ENCODE measurements at regions not wholly inside any gene's neighbourhood (a gene's known extent, or its start where the extent isn't known, plus 50 kb on each side); places are given as distances from the start of the nearest gene placed in this dataset.

DNA sequence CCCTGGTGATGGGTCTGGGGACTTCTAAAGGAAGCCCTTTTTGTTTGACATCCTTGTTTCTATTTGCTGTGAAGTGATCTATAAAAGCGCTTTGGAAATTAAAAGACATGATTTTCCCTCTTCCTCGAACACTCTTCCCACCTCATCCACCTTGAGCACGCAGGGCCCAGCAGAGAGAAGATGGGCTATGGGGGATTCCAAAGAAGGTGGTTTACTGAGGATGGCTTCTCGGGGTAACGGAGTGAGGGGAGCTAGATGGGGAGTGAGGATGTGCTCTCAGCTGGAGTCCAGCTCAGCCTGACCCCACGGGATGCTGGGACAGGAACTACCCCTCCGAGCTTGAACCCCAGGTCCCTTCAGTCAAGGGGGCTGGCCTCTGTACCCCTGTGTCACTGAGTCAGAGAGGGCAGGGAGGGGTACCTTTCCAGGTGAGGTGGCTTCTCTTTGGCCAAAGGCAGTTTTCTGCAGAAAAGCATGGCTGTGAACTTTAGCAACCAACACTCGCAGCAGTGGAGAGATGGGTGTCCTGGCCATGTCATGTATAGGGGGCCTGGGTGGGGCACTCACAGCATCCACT is 180.7 kb upstream of the SMAD3 start:
- Histone ChIP-seq H3K4me1 (replicated peaks in 1 of 2; ENCODE audit: control insufficient read depth in 2 of 2, insufficient read depth in 2 of 2, low read length in 2 of 2) (no peaks in the 10 kb centered on the region), H3K9me3 (replicated peaks; ENCODE audit: control insufficient read depth, insufficient read depth, low read depth, low read length) (no peaks in the 10 kb centered on the region), H4K20me1 (replicated peaks; ENCODE audit: control insufficient read depth, insufficient read depth, low read length) (no peaks in the 10 kb centered on the region), H3K9me1 (ENCODE audit: control insufficient read depth, insufficient read depth, low read length) (no peaks in the 10 kb centered on the region), H3K27me3 (ENCODE audit: control insufficient read depth in 2 of 2, insufficient read depth in 2 of 2, low read length in 2 of 2) (peaks cover 7 to 32% of the 10 kb centered on the region in 2 experiments; a peak in 4 of 5 replicates), H3K4me2 (ENCODE audit: insufficient read depth, low read length) (no peak overlapping the region), H3K36me3 (ENCODE audit: control insufficient read depth, insufficient read depth, low read length) (no peaks in the 10 kb centered on the region), H3K9ac (ENCODE audit: insufficient read depth in 1 of 2, low read depth in 2 of 2, low read length in 2 of 2) (no peak overlapping the region; a peak in 1 of 4 replicates), H3K79me2 (ENCODE audit: control insufficient read depth, insufficient read depth, low read length) (no peaks in the 10 kb centered on the region), H3K4me3 (no peak overlapping the region), H3K27ac (ENCODE audit: extremely low read depth, low read depth, low read length) (no peak overlapping the region), H2AFZ (ENCODE audit: low read depth, low read length) (no peak overlapping the region)
- intact Hi-C loops (cut with micrococcal nuclease) (no loop called here), in situ Hi-C loops (cut with MboI) (no loop called here)
- TF ChIP-seq, protein P1, sequence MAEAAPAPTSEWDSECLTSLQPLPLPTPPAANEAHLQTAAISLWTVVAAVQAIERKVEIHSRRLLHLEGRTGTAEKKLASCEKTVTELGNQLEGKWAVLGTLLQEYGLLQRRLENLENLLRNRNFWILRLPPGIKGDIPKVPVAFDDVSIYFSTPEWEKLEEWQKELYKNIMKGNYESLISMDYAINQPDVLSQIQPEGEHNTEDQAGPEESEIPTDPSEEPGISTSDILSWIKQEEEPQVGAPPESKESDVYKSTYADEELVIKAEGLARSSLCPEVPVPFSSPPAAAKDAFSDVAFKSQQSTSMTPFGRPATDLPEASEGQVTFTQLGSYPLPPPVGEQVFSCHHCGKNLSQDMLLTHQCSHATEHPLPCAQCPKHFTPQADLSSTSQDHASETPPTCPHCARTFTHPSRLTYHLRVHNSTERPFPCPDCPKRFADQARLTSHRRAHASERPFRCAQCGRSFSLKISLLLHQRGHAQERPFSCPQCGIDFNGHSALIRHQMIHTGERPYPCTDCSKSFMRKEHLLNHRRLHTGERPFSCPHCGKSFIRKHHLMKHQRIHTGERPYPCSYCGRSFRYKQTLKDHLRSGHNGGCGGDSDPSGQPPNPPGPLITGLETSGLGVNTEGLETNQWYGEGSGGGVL (CRISPR knock-in tag; IDR thresholded peaks at IDR 0.05): no peak
- TF ChIP-seq, protein P2, sequence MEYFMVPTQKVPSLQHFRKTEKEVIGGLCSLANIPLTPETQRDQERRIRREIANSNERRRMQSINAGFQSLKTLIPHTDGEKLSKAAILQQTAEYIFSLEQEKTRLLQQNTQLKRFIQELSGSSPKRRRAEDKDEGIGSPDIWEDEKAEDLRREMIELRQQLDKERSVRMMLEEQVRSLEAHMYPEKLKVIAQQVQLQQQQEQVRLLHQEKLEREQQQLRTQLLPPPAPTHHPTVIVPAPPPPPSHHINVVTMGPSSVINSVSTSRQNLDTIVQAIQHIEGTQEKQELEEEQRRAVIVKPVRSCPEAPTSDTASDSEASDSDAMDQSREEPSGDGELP (CRISPR knock-in tag; IDR thresholded peaks at IDR 0.05; ENCODE audit: borderline replicate concordance): no peak
- WGBS (ENCODE audit: insufficient coverage, low coverage, missing lambda C conversion rate): 13% methylated on average over 8 of the region's 8 CpGs
- ATAC-seq (no peak), DNase-seq (ENCODE audit: extremely low read depth in 1 of 4, low spot score in 3 of 4) (no peak), FAIRE-seq (no peak)
- POLR2A ChIA-PET: interaction anchor here (0.7 to 1.0 kb wide), 2 partner anchors 11 to 1076 kb away, joined by 3 read pairs; no protein-coding TSS in a partner anchor
- no TSS peak for BruUV-seq (replicated peaks)
- CTCF ChIA-PET (ENCODE audit: low intra/inter-chr PET ratio): no interaction called here
